Endothelial cell of umbilical vein (primary cell): ENCODE measurements at regions not wholly inside any gene's neighbourhood (a gene's known extent, or its start where the extent isn't known, plus 50 kb on each side); places are given as distances from the start of the nearest gene placed in this dataset.

Experiments
- BruUV-seq: library from RNA; stranded (reverse); fragments of 400-500 nt; replicated peaks from 2 replicates; lab custom pipeline; 2021; lab: Mats Ljungman, UMichigan
- CTCF ChIA-PET: fragments of 300-600, 350-600 bp; sonication (Branson Sonifier 250); formaldehyde crosslinking; loops from one replicate; lab custom pipeline; 2021; ENCODE audit warnings: antibody characterized with exemption, inconsistent platforms; lab: Charles Lee
- POLR2A ChIA-PET: fragments of 300-600, 350-600 bp; sonication (Branson Sonifier 250); formaldehyde crosslinking; loops from one replicate; lab custom pipeline; 2021; ENCODE audit warnings: antibody characterized with exemption, inconsistent platforms; lab: Charles Lee
- DNase-seq: peaks from one replicate; pipeline ENCODE4 v3.0.0-alpha.2; 2011; ENCODE audit warnings: low read depth, low spot score
- FAIRE-seq: peaks from 2 replicates; lab custom pipeline; 2011; peaks lifted over from hg19 to GRCh38; lab: Jason Lieb, UNC
- H2AFZ ChIP-seq: 2 replicates; pipeline ENCODE4 v1.6.0; 2012; ENCODE audit warnings: low read depth, low read length, control low read depth, inconsistent platforms
- H3K27ac ChIP-seq: 2 replicates; pipeline ENCODE4 v1.5.1; 2011; ENCODE audit warnings: low read depth, mild to moderate bottlenecking, control low read depth, low read length, moderate library complexity; ENCODE audit not compliant: insufficient read depth
- H3K27me3 ChIP-seq, 2 experiments: 2 replicates each; pipeline versions ENCODE4 v1.6.0 to v1.6.1; 2011; ENCODE audit warnings: low read length in 2 of 2, mixed read lengths in 1 of 2; ENCODE audit not compliant: control insufficient read depth in 2 of 2, insufficient read depth in 2 of 2
- H3K36me3 ChIP-seq, 2 experiments: 2 replicates in 1 of 2; 3 replicates in 1 of 2; pipeline ENCODE4 v1.5.1; 2011; ENCODE audit warnings: low read length in 2 of 2, mild to moderate bottlenecking in 1 of 2, moderate library complexity in 1 of 2; ENCODE audit not compliant: control insufficient read depth in 2 of 2, insufficient read depth in 2 of 2; ENCODE audit errors: extremely low read depth in 1 of 2
- H3K4me1 ChIP-seq: 3 replicates; pipeline ENCODE4 v1.5.1; 2011; ENCODE audit warnings: mild to moderate bottlenecking, low read length; ENCODE audit not compliant: control insufficient read depth, insufficient read depth; ENCODE audit errors: extremely low read depth
- H3K4me2 ChIP-seq: 2 replicates; pipeline ENCODE4 v1.6.1; 2011; ENCODE audit warnings: low read length, control low read depth, mixed read lengths; ENCODE audit not compliant: insufficient read depth
- H3K4me3 ChIP-seq, 3 experiments: fragments of 200-600 bp in 1 of 3; sonication (generic), shearing (Covaris generic) in 1 of 3; replicated peaks in 1 of 3; 2 replicates each; pipeline ENCODE4 v1.5.1; 2011 to 2016; ENCODE audit warnings: control low read depth in 3 of 3, low read length in 3 of 3, mild to moderate bottlenecking in 2 of 3, inconsistent platforms in 1 of 3, low read depth in 1 of 3, moderate library complexity in 1 of 3; ENCODE audit not compliant: insufficient read depth in 1 of 3
- H3K79me2 ChIP-seq: 2 replicates; pipeline ENCODE4 v1.6.0; 2012; ENCODE audit warnings: low read length, inconsistent platforms; ENCODE audit not compliant: control insufficient read depth, insufficient read depth
- H3K9ac ChIP-seq: replicated peaks from 2 replicates; pipeline ENCODE3; 2011; ENCODE audit warnings: low read length, control low read depth; ENCODE audit not compliant: insufficient read depth; ENCODE audit errors: extremely low read depth
- H3K9me1 ChIP-seq: replicated peaks from 3 replicates; pipeline ENCODE4 v1.6.0; 2011; ENCODE audit warnings: mild to moderate bottlenecking, low read length; ENCODE audit not compliant: control insufficient read depth, insufficient read depth; ENCODE audit errors: extremely low read depth
- H3K9me3 ChIP-seq: replicated peaks from 2 replicates; pipeline ENCODE4 v1.5.1; 2012; ENCODE audit warnings: low read length, inconsistent platforms; ENCODE audit not compliant: control insufficient read depth, insufficient read depth
- H4K20me1 ChIP-seq: replicated peaks from 2 replicates; pipeline ENCODE3; 2011; ENCODE audit warnings: mild to moderate bottlenecking, low read length; ENCODE audit not compliant: control insufficient read depth, insufficient read depth; ENCODE audit errors: extremely low read depth
- CTCF ChIP-seq, 2 donors: IDR thresholded peaks; 1 replicate in 1 of 2; 2 replicates in 1 of 2; pipeline ENCODE4 v1.5.1; 2011; ENCODE audit warnings: low read length in 2 of 2, mild to moderate bottlenecking in 2 of 2, moderate library complexity in 2 of 2, control low read depth in 1 of 2, inconsistent platforms in 1 of 2, low read depth in 1 of 2; ENCODE audit not compliant: insufficient read depth in 1 of 2; ENCODE audit errors: extremely low read depth in 1 of 2
- EZH2 ChIP-seq: IDR thresholded peaks from 2 replicates; pipeline ENCODE4 v1.6.1; 2012; ENCODE audit warnings: borderline replicate concordance, low read depth, mild to moderate bottlenecking, moderate library complexity, low read length, inconsistent platforms; ENCODE audit not compliant: severe bottlenecking
- FOS ChIP-seq: IDR thresholded peaks from 2 replicates; pipeline ENCODE4 v1.6.1; 2011; ENCODE audit warnings: mild to moderate bottlenecking, low read length, moderate library complexity, borderline replicate concordance; ENCODE audit not compliant: insufficient read depth
- GATA2 ChIP-seq: IDR thresholded peaks from 2 replicates; pipeline ENCODE4 v1.7.0; 2011; ENCODE audit warnings: low read depth, mild to moderate bottlenecking, moderate library complexity, mixed read lengths, low read length; ENCODE audit not compliant: insufficient read length, insufficient read depth
- JUN ChIP-seq: IDR thresholded peaks from 2 replicates; pipeline ENCODE4 v1.6.1; 2011; ENCODE audit warnings: borderline replicate concordance, low read depth; ENCODE audit not compliant: insufficient read length, insufficient read depth
- MAX ChIP-seq: IDR thresholded peaks from 2 replicates; pipeline ENCODE4 v1.6.1; 2011; ENCODE audit not compliant: insufficient read depth, insufficient read length
- MYC ChIP-seq: IDR thresholded peaks from one replicate; pipeline ENCODE4 v1.6.1; 2011; ENCODE audit warnings: mild to moderate bottlenecking, low read depth, low read length
- POLR2A ChIP-seq: IDR thresholded peaks from 2 replicates; pipeline ENCODE4 v1.6.1; 2012; ENCODE audit warnings: low read depth, mild to moderate bottlenecking, control low read depth, low read length
- POLR2AphosphoS5 ChIP-seq: IDR thresholded peaks from 2 replicates; pipeline ENCODE4 v1.6.1; 2012; ENCODE audit warnings: low read depth, mild to moderate bottlenecking, control low read depth, low read length, moderate library complexity; ENCODE audit not compliant: insufficient read depth
- dilution Hi-C: fragments of 300-500 bp; cut with MboI; formaldehyde crosslinking; loops from one replicate; pipeline ENCODE4 v1.15.0; 2019; ENCODE audit warnings: low sequenced_read_pairs; ENCODE audit not compliant: extremely low pct_ligation_motif_present
- intact Hi-C: fragments of 100-400 bp; cut with micrococcal nuclease; formaldehyde crosslinking; loops from one replicate; pipeline ENCODE4 v1.10.0; 2022

GRCh38 chr18:29147944-29148343 lies 971.0 kb upstream of the CDH2 start:
- no peaks in the 10 kb centered on the region for H4K20me1 ChIP-seq
- DNase-seq (peak; percentile 45), FAIRE-seq (no peak)
- H3K4me1 ChIP-seq, result peaks cover 1% of the 10 kb centered on the region
- H3K36me3 ChIP-seq, result no peaks in the 10 kb centered on the region
- no peak overlapping the region for H3K9ac ChIP-seq
- H2AFZ ChIP-seq, result peak overlapping the region; percentile 79
- ChIA-PET CTCF (interaction anchor here (1.5 to 2.1 kb wide), 2 partner anchors 17 to 300 kb away, joined by 3 to 5 read pairs; no protein-coding TSS in a partner anchor), POLR2A (no interaction called here)
- no peaks in the 10 kb centered on the region for H3K27me3 ChIP-seq
- intact Hi-C loops (loop anchor here (10.0 kb wide), 1 partner anchor 57 kb away; no protein-coding TSS in a partner anchor), dilution Hi-C loops (no loop called here)
- H3K4me2 ChIP-seq, result no peak overlapping the region
- H3K9me1 ChIP-seq, result no peaks in the 10 kb centered on the region
- H3K79me2 ChIP-seq, result no peaks in the 10 kb centered on the region
- H3K27ac ChIP-seq, result no peak overlapping the region
- TF ChIP-seq MAX (peak; percentile 42), FOS (no peak)
- no peak overlapping the region for H3K4me3 ChIP-seq
- no peaks in the 10 kb centered on the region for H3K9me3 ChIP-seq
- no TSS peak for BruUV-seq

- dilution Hi-C loops, result no loop called here
- H3K79me2 ChIP-seq, result no peaks in the 10 kb centered on the region
- H3K9me1 ChIP-seq, result no peaks in the 10 kb centered on the region
- H3K27ac ChIP-seq, result no peak overlapping the region
- ChIA-PET CTCF (interaction anchor here (0.9 to 2.1 kb wide), 4 partner anchors 8 to 89 kb away, joined by 3 to 5 read pairs (median 4); no protein-coding TSS in a partner anchor), POLR2A (no interaction called here)
- H3K4me3 ChIP-seq, result no peak overlapping the region
- H3K27me3 ChIP-seq, result no peaks in the 10 kb centered on the region
- H4K20me1 ChIP-seq, result no peaks in the 10 kb centered on the region
- intact Hi-C loops, result loop anchor here (10.0 kb wide), 1 partner anchor 59 kb away; no protein-coding TSS in a partner anchor
- FAIRE-seq, result no peak
- no peak overlapping the region for H3K9ac ChIP-seq
- H3K36me3 ChIP-seq, result no peaks in the 10 kb centered on the region
- H3K4me1 ChIP-seq, result no peaks in the 10 kb centered on the region
- no peak for DNase-seq
- H3K4me2 ChIP-seq, result no peak overlapping the region
- no peak overlapping the region for H2AFZ ChIP-seq
- no peaks in the 10 kb centered on the region for H3K9me3 ChIP-seq
- BruUV-seq, result no TSS peak
- TF ChIP-seq MYC, result no peak
- no peak for TF ChIP-seq MAX
- TF ChIP-seq CTCF (IDR thresholded peaks at IDR 0.05; ENCODE audit: extremely low read depth in 1 of 2, insufficient read depth in 1 of 2, low read depth in 1 of 2, low read length in 2 of 2), result no peak
- TF ChIP-seq JUN, result no peak
- no peak for TF ChIP-seq POLR2AphosphoS5
- no peak for TF ChIP-seq GATA2
- TF ChIP-seq POLR2A, result no peak
- no peak for TF ChIP-seq EZH2
- TF ChIP-seq FOS, result no peak
These were observed 969.1 kb upstream of the CDH2 start for GRCh38 chr18:29146068-29146467.
